ENCODE measurements at regions not wholly inside any gene's neighbourhood (a gene's known extent, or its start where the extent isn't known, plus 50 kb on each side); places are given as distances from the start of the nearest gene placed in this dataset.

- H3K27me3 Mint-ChIP-seq (ENCODE audit: low read depth, poor library complexity), result peaks cover 22% of the 10 kb centered on the region
- no peak overlapping the region for H3K27ac Mint-ChIP-seq
- DNase-seq, result no peak
- H3K4me1 Mint-ChIP-seq, result peaks cover 25% of the 10 kb centered on the region
- peaks cover 25% of the 10 kb centered on the region for H3K9me3 Mint-ChIP-seq
- no peak for TF ChIP-seq CTCF (IDR thresholded peaks at IDR 0.05)
- H3K4me3 Mint-ChIP-seq, result no peak overlapping the region
- H3K36me3 Mint-ChIP-seq (ENCODE audit: low read depth), result no peaks in the 10 kb centered on the region
Observed at GRCh38 chr17:77616254-77616731, 342.2 kb upstream of the TNRC6C start.

GRCh38 chr17:77617516-77617915, 341.0 kb upstream of the TNRC6C start:
- Mint-ChIP-seq H3K27ac (no peak overlapping the region), H3K4me1 (peaks cover 25% of the 10 kb centered on the region), H3K27me3 (ENCODE audit: low read depth, poor library complexity) (peaks cover 12% of the 10 kb centered on the region), H3K9me3 (peaks cover 34% of the 10 kb centered on the region), H3K4me3 (no peak overlapping the region), H3K36me3 (ENCODE audit: low read depth) (no peaks in the 10 kb centered on the region)
- TF ChIP-seq CTCF (IDR thresholded peaks at IDR 0.05), result no peak
- no peak for DNase-seq

- H3K9me3 Mint-ChIP-seq, result peaks cover 34% of the 10 kb centered on the region
- no peak for TF ChIP-seq CTCF (IDR thresholded peaks at IDR 0.05)
Observed at GRCh38 chr17:77618173-77618572, 340.3 kb upstream of the TNRC6C start.

GRCh38 chr17:77618731-77619130, 339.8 kb upstream of the TNRC6C start:
- TF ChIP-seq CTCF (IDR thresholded peaks at IDR 0.05), result no peak
- Mint-ChIP-seq H3K27me3 (ENCODE audit: low read depth, poor library complexity) (peaks cover 10% of the 10 kb centered on the region), H3K4me1 (peaks cover 25% of the 10 kb centered on the region), H3K36me3 (ENCODE audit: low read depth) (no peaks in the 10 kb centered on the region), H3K27ac (no peak overlapping the region), H3K9me3 (peaks cover 31% of the 10 kb centered on the region), H3K4me3 (no peak overlapping the region)
- DNase-seq, result no peak

More at GRCh38 chr17:77618173-77618572, 340.3 kb upstream of the TNRC6C start:
- peaks cover 25% of the 10 kb centered on the region for H3K4me1 Mint-ChIP-seq
- peaks cover 10% of the 10 kb centered on the region for H3K27me3 Mint-ChIP-seq (ENCODE audit: low read depth, poor library complexity)
- H3K4me3 Mint-ChIP-seq, result no peak overlapping the region
- no peak for DNase-seq
- no peaks in the 10 kb centered on the region for H3K36me3 Mint-ChIP-seq (ENCODE audit: low read depth)
- peak overlapping the region; percentile 14 for H3K27ac Mint-ChIP-seq

- DNase-seq, result no peak
- peaks cover 25% of the 10 kb centered on the region for H3K4me1 Mint-ChIP-seq
- no peak overlapping the region for H3K27ac Mint-ChIP-seq
Observed at GRCh38 chr17:77619326-77619725, 339.2 kb upstream of the TNRC6C start.

More at GRCh38 chr17:77619326-77619725, 339.2 kb upstream of the TNRC6C start:
- no peaks in the 10 kb centered on the region for H3K36me3 Mint-ChIP-seq (ENCODE audit: low read depth)
- H3K27me3 Mint-ChIP-seq (ENCODE audit: low read depth, poor library complexity), result peaks cover 8% of the 10 kb centered on the region
- no peak overlapping the region for H3K4me3 Mint-ChIP-seq
- no peak for TF ChIP-seq CTCF (IDR thresholded peaks at IDR 0.05)
- peaks cover 28% of the 10 kb centered on the region for H3K9me3 Mint-ChIP-seq
